Eye (tissue), 1 donor: ENCODE measurements at regions not wholly inside any gene's neighbourhood (a gene's known extent, or its start where the extent isn't known, plus 50 kb on each side); places are given as distances from the start of the nearest gene placed in this dataset.

ENCODE experiments used
- DNase-seq: peaks from one replicate; pipeline ENCODE4 v3.0.0-alpha.2; 2015

- DNase-seq = no peak
Observed at GRCh38 chr13:75919660-75920199, 283.6 kb downstream of the LMO7 start.

GRCh38 chr13:75915066-75915465 lies 278.9 kb downstream of the LMO7 start:
- DNase-seq = no peak

- DNase-seq = no peak
Observed at GRCh38 chr13:75913925-75914324, 277.8 kb downstream of the LMO7 start.

- DNase-seq = no peak
Observed at GRCh38 chr13:75910591-75910990, 274.5 kb downstream of the LMO7 start.
